Stimulated activated CD8-positive, alpha-beta memory T cell treated with anti-CD3 and anti-CD28 coated beads, Interleukin-7, amount 100 ng/mL, for 24 hours (primary cell): ENCODE measurements at regions not wholly inside any gene's neighbourhood (a gene's known extent, or its start where the extent isn't known, plus 50 kb on each side); places are given as distances from the start of the nearest gene placed in this dataset.

Experiments used
- DNase-seq: peaks from one replicate; pipeline ENCODE4 v3.0.0-alpha.2; 2020; ENCODE audit warnings: low read depth

GRCh38 chr18:38483326-38483725, 917.7 kb upstream of the CELF4 start:
- no peak for DNase-seq

GRCh38 chr18:38481576-38481975, 916.0 kb upstream of the CELF4 start:
- DNase-seq: no peak

- no peak for DNase-seq
These were observed 910.1 kb upstream of the CELF4 start for GRCh38 chr18:38475686-38476085.

- no peak for DNase-seq
These were observed 907.9 kb upstream of the CELF4 start for GRCh38 chr18:38473535-38473934.

GRCh38 chr18:38470421-38470820, 904.8 kb upstream of the CELF4 start:
- no peak for DNase-seq

- DNase-seq: no peak
These were observed 900.8 kb upstream of the CELF4 start for GRCh38 chr18:38466426-38466825.

GRCh38 chr18:38464024-38464423, 898.4 kb upstream of the CELF4 start:
- DNase-seq: no peak

GRCh38 chr18:38460657-38461056, 895.1 kb upstream of the CELF4 start:
- DNase-seq: no peak

GRCh38 chr18:38459131-38459994, 893.8 kb upstream of the CELF4 start:
- DNase-seq: no peak

- no peak for DNase-seq
These were observed 893.1 kb upstream of the CELF4 start for GRCh38 chr18:38458698-38459097.

GRCh38 chr18:38456253-38456652, 890.7 kb upstream of the CELF4 start:
- DNase-seq: no peak

GRCh38 chr18:38454764-38455469, 889.3 kb upstream of the CELF4 start:
- no peak for DNase-seq

GRCh38 chr18:38453880-38454279, 888.3 kb upstream of the CELF4 start:
- no peak for DNase-seq

- no peak for DNase-seq
These were observed 885.3 kb upstream of the CELF4 start for GRCh38 chr18:38450876-38451275.

- no peak for DNase-seq
These were observed 880.2 kb upstream of the CELF4 start for GRCh38 chr18:38445804-38446145.

GRCh38 chr18:38444971-38445803, 879.6 kb upstream of the CELF4 start:
- no peak for DNase-seq

GRCh38 chr18:38427736-38428135, 862.1 kb upstream of the CELF4 start:
- DNase-seq: no peak

GRCh38 chr18:38427234-38427633, 861.6 kb upstream of the CELF4 start:
- no peak for DNase-seq

GRCh38 chr18:38421872-38422615, 856.4 kb upstream of the CELF4 start:
- DNase-seq: no peak

GRCh38 chr18:38421021-38421420, 855.4 kb upstream of the CELF4 start:
- no peak for DNase-seq

- no peak for DNase-seq
These were observed 855.0 kb upstream of the CELF4 start for GRCh38 chr18:38420611-38421010.

GRCh38 chr18:38415811-38416210, 850.2 kb upstream of the CELF4 start:
- DNase-seq: no peak
